Iris pigment epithelial cell (primary cell): ENCODE measurements at regions not wholly inside any gene's neighbourhood (a gene's known extent, or its start where the extent isn't known, plus 50 kb on each side); places are given as distances from the start of the nearest gene placed in this dataset.

Experiments used
- DNase-seq: peaks from one replicate; pipeline ENCODE4 v3.0.0-alpha.2; 2011; ENCODE audit warnings: low read depth

- DNase-seq, result no peak
These were observed 386.6 kb downstream of the PCDH20 start for GRCh38 chr13:61029064-61029463.

DNA sequence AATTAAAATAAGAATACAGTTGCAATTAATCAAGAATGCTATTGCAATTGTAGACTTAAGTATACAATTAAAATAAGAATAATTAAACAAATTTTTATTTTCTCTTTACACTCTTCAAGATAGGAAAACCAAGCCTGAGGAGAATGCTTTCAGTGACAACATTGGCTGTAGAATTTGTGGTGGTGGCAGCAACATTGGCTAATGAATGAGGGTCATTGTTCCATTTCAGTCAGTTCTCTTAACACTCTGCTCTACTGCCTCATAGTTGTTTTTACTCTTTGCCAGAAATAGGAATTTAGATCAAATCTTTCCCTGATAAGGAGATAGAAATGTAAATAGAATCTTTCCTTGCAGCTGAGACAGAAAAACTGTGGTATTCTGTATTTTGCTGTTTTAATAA, 391.6 kb downstream of the PCDH20 start:
- no peak for DNase-seq

GRCh38 chr13:61021838-61022237, 393.8 kb downstream of the PCDH20 start:
- DNase-seq, result no peak

DNA sequence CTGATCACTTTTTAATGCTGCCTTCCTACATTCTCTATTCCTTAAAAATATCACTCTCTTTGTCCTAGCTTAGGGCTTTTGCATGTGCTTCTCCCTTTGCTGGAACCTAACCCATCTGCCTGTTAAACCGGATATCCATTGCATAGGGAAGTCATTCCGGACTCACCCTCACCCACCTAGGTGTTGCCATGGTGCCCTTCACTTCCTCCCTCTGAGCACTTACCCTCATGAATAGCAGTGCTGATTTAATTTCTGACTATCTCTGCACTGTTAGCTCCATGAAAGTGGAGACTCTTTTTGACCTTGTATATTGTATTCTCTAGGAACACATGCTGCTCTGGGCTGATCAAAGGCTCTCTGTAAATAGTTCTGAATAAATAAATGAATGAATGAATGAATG, 401.9 kb downstream of the PCDH20 start:
- DNase-seq, result no peak

- DNase-seq, result no peak
These were observed 405.3 kb downstream of the PCDH20 start for GRCh38 chr13:61010358-61010757.

GRCh38 chr13:61002686-61003085, 413.0 kb downstream of the PCDH20 start:
- DNase-seq, result no peak

DNA sequence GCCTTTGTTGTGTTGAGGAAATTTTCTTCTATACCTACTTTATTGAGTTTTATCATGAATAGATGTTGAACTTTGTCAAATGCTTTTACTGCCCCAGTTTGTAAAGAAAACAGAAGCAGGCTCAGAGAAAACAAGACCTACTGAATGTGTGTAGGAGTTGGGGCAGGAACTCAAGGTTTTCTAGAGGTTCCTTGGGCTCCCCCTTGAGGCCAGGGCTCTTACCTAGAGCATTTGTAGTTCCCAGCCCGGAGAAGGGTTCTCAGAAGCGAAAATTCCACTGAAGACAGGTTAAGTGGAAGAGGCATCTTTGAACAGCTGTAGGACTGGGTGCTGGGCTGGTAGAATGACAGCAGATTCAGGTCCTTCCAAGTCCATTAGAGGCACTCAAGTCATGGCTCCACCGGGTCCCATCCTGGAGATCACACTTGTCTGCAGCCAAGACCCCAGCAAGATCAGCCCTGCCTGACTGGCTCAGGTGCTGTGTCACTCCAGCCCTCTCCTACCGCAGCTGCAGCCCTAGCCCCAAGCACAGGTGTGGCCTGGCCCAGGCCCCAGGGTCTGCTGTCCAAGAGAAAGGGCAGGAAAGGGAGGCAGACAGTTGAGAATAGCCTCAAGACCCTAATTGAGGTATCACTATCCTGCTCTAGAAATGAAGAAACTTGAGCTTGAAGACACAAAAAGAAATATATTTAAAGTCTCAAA, 425.5 kb downstream of the PCDH20 start:
- no peak for DNase-seq

DNA sequence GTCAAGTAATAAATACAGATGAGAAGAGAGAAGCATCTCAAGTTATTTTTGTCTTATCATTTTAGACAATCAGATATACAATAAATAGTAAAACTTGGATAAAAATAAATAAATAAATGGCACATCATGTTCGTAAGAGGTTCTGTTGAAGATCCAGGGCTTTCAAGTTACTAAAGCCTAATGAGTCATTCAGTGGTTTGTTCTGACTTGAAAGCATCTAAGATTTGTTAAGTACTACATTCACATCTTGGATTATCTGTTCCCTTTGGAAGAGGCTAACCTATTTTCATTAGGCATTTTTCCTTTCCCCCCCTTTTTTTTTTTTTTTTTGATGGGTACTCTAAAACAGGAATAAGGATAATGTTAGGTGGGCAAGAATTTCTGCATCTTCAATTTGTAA, 429.3 kb downstream of the PCDH20 start:
- DNase-seq, result no peak

DNA sequence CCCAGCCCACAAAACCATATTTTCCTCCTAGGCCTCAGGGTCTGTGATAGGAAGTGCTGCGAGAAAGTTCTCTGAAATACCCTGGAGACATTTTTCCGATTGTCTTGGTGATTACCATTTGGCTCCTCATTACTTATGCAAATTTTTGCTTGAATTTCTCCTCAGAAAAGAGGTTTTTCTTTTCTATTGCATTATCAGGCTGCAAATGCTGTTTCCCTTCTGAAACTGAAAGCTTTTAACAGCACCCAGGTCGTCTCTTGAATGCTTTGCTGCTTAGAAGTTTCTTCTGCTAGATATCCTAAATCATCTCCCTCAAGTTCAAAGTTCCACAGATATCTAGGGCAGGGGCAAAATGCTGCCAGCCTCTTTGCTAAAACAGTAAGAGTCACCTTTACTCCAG, 434.2 kb downstream of the PCDH20 start:
- no peak for DNase-seq

- DNase-seq, result no peak
These were observed 439.3 kb downstream of the PCDH20 start for GRCh38 chr13:60976367-60976766.

GRCh38 chr13:60974296-60974695, 441.4 kb downstream of the PCDH20 start:
- no peak for DNase-seq

GRCh38 chr13:60973529-60973928, 442.1 kb downstream of the PCDH20 start:
- no peak for DNase-seq

DNA sequence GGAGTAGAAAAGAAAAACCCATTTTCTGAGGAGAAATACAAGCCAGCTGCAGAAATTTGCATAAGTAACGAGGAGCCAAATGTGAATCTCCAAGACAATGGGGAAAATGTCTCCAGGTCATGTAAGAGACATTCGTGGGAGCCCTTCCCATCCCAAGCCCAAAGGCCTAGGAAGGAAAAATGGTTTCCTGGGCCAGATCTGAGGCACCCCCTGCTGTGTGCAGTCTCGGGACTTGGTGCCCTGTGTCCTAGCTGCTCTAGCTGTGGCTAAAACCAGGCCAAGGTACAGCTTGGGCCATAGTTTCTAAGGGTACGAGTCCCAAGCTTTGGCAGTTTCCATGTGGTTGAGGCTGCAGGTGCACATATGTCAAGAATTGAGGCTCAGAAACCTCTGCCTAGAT, 444.9 kb downstream of the PCDH20 start:
- no peak for DNase-seq

- DNase-seq, result no peak
These were observed 446.0 kb downstream of the PCDH20 start for GRCh38 chr13:60969656-60970055.

DNA sequence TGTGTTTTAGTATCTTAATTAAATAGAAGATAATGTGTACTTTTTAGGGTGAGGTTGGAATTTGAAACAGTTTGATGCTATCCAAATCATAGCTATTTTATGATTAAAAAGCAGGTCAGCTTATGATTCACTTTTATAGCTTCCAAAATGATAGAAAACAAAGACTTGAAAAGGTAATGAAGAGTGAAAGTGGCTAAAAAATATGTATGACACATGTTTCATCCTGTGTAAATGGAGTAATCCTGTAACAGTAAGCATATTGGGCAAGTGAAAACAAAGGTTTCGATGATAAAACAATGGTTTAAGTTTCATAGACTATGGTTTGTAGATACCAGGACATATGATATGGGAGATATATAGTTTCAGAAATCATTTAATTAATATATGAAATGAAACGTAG, 456.2 kb downstream of the PCDH20 start:
- no peak for DNase-seq

DNA sequence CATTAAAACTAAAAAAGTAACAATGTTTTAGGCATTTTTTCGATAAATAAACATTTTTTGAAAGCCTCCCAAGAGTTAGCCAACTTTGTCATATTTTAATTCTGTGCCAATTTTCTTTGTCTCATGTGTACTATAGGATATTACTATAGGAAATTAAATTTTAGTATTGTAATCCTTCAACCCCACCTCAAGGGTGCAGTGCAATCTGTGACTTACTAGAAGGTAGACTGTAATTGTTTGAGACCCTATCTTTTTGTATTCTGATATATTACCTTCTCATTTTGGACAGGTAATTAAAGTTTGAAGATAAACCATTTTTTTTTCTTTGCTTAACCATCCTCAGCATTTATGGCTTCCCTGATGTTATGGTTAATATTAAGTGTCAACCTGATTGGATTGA, 457.8 kb downstream of the PCDH20 start:
- no peak for DNase-seq

DNA sequence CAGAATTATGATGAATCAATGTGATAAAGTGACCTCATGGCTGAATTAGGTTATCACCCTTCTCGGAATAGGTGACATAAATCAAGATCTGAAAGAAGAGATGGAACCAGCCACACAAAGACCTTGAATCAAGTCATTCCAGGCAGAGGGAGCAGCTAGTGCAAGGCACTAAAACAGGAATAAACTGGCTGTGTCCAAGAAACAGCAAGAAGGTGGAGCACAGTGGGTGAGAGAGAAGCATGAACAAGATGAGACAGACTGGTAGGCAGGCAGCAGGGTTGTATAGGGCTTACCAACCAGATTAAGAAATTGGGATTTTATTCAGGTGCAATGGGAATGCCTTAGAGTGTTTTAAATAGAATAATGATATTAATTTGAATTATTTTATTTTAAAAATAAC, 470.3 kb downstream of the PCDH20 start:
- DNase-seq, result no peak

DNA sequence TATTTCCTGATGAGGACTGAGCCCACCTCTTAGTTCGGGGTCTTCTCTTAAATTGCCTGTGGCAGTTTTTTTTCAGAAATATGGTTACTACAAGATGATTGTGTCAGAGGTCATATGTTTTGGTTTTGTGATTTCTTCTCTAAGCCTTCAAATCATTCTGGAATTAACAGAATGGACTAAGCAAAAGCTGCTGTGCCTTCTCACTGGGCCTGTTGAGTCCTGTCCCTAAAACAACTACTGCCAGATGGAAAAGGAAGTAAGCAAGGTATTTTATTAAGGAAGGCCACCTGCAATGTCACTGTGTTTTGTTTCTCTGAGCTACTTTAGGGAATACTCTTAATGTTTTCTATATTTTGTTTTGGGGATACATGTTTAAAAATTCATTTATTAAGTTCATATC, 470.8 kb downstream of the PCDH20 start:
- DNase-seq, result no peak

GRCh38 chr13:60944016-60944415, 471.6 kb downstream of the PCDH20 start:
- no peak for DNase-seq

DNA sequence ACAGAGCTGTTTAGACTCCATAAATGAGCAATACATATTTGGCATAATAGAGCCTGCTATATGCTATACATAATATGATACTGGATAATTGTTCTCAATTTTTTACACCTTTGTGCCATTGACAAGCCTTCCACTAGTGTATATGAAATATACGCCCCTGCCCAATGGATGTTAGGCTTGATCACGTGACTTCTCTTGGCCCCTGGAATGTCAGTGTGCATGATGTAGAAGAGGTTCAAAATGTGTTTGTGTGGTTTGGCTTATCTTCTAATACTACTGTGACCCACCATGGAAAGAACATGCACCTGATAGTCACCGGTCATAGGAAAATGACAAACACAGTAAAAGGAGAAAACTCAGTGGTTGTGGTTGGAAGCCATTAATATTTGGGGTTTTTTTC, 479.4 kb downstream of the PCDH20 start:
- DNase-seq, result no peak

DNA sequence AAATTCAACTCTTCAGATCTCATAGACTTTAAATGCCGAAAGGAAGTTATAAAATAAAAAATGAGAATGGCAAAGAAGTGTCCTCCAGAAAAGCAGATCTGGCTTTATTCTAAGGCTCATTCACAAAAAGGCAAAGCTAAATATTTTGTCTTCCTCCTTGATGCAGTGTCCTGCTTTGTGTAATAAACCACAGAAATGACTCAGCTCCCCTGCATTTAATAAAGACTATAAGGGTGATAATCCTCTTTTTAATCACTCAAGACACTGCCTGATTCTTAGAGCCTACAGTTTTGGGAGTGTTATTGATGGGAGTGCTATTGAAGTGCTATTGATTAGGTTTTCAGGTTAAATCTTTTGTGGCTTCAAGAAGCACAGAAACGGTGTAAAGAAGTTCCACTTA, 482.0 kb downstream of the PCDH20 start:
- no peak for DNase-seq

- DNase-seq, result no peak
These were observed 483.6 kb downstream of the PCDH20 start for GRCh38 chr13:60931858-60932546.

GRCh38 chr13:60925686-60926085, 490.0 kb downstream of the PCDH20 start:
- DNase-seq, result no peak

DNA sequence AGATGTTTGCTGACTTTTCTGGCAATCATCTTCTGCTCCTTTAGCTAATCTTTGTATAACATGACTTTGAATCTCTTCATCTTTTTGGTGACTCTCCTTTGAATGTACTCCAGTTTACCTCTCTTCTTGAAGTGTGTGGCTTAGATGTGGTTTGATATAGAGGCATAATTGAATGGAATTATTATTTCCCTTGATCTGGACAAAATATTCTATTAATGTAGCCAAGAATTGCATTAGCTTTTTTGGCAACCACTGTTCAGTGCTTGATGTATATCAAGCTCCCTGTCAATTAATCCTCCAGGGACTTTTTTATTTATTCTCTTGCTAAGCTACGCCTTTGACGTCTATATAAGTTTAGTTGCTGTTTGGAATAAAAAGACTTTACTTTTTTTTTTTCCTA, 490.8 kb downstream of the PCDH20 start:
- DNase-seq, result no peak
